Epithelial cell of esophagus (primary cell): ENCODE measurements at regions not wholly inside any gene's neighbourhood (a gene's known extent, or its start where the extent isn't known, plus 50 kb on each side); places are given as distances from the start of the nearest gene placed in this dataset.

Experiments
- DNase-seq: peaks from one replicate; pipeline ENCODE4 v3.0.0; 2010; ENCODE audit warnings: low read depth
- H3K4me3 ChIP-seq: 2 replicates; pipeline ENCODE4 v1.5.1; 2011; ENCODE audit warnings: mild to moderate bottlenecking, low read length, control low read depth
- CTCF ChIP-seq: IDR thresholded peaks from 2 replicates; pipeline ENCODE4 v1.5.1; 2011; ENCODE audit warnings: low read depth, mild to moderate bottlenecking, low read length, control low read depth, inconsistent platforms; ENCODE audit not compliant: insufficient read depth; ENCODE audit errors: missing control alignments

GRCh38 chr2:84319581-84319980 is 139.5 kb downstream of the SUCLG1 start:
- no peak for DNase-seq
- TF ChIP-seq CTCF = no peak
- H3K4me3 ChIP-seq = no peak overlapping the region

- H3K4me3 ChIP-seq = no peak overlapping the region
- no peak for DNase-seq
- no peak for TF ChIP-seq CTCF
These were observed 141.9 kb downstream of the SUCLG1 start for GRCh38 chr2:84317135-84317534.

GRCh38 chr2:84314901-84315330 is 144.2 kb downstream of the SUCLG1 start:
- no peak overlapping the region for H3K4me3 ChIP-seq
- peak; percentile 83 for DNase-seq
- TF ChIP-seq CTCF = peak; percentile 99

- no peak for DNase-seq
- no peak overlapping the region for H3K4me3 ChIP-seq
- no peak for TF ChIP-seq CTCF
These were observed 144.8 kb downstream of the SUCLG1 start for GRCh38 chr2:84314250-84314649.

- TF ChIP-seq CTCF = no peak
- no peak for DNase-seq
- H3K4me3 ChIP-seq = no peak overlapping the region
These were observed 149.8 kb downstream of the SUCLG1 start for GRCh38 chr2:84309281-84309680.

- H3K4me3 ChIP-seq = no peak overlapping the region
- TF ChIP-seq CTCF = no peak
- no peak for DNase-seq
These were observed 152.7 kb downstream of the SUCLG1 start for GRCh38 chr2:84306361-84306760.

- H3K4me3 ChIP-seq = no peak overlapping the region
- DNase-seq = peak; percentile 78
- TF ChIP-seq CTCF = peak; percentile 98
These were observed 156.3 kb downstream of the SUCLG1 start for GRCh38 chr2:84302513-84303412.
